Fibroblast of skin of right quadriceps (primary cell): ENCODE measurements at regions not wholly inside any gene's neighbourhood (a gene's known extent, or its start where the extent isn't known, plus 50 kb on each side); places are given as distances from the start of the nearest gene placed in this dataset.

ENCODE experiments used
- DNase-seq: peaks from one replicate; pipeline ENCODE4 v3.0.0-alpha.2; 2013

- no peak for DNase-seq
Observed at GRCh38 chr4:185894481-185894880, 82.5 kb upstream of the SORBS2 start.

GRCh38 chr4:185895351-185895750, 83.4 kb upstream of the SORBS2 start:
- DNase-seq = no peak

- no peak for DNase-seq
Observed at GRCh38 chr4:185895866-185896265, 83.9 kb upstream of the SORBS2 start.

GRCh38 chr4:185896817-185897488, 85.0 kb upstream of the SORBS2 start:
- no peak for DNase-seq

GRCh38 chr4:185898413-185898812, 86.4 kb upstream of the SORBS2 start:
- DNase-seq = no peak

- DNase-seq = no peak
Observed at GRCh38 chr4:185899833-185900232, 87.8 kb upstream of the SORBS2 start.

GRCh38 chr4:185902654-185903053, 90.7 kb upstream of the SORBS2 start:
- DNase-seq = no peak

- no peak for DNase-seq
Observed at GRCh38 chr4:185903205-185903604, 91.2 kb upstream of the SORBS2 start.

GRCh38 chr4:185904381-185904780, 92.4 kb upstream of the SORBS2 start:
- DNase-seq = no peak

- DNase-seq = no peak
Observed at GRCh38 chr4:185909972-185910371, 98.0 kb upstream of the SORBS2 start.

- DNase-seq = no peak
Observed at GRCh38 chr4:185911556-185912064, 99.6 kb upstream of the SORBS2 start.

- DNase-seq = peak; percentile 69
Observed at GRCh38 chr4:185912779-185913178, 100.8 kb upstream of the SORBS2 start.

- DNase-seq = peak; percentile 83
Observed at GRCh38 chr4:185914583-185915199, 102.7 kb upstream of the SORBS2 start.

GRCh38 chr4:185915271-185915670, 103.3 kb upstream of the SORBS2 start:
- no peak for DNase-seq

GRCh38 chr4:185915817-185916216, 103.8 kb upstream of the SORBS2 start:
- DNase-seq = no peak

GRCh38 chr4:185916231-185916630, 104.2 kb upstream of the SORBS2 start:
- DNase-seq = no peak

GRCh38 chr4:185916683-185917082, 104.7 kb upstream of the SORBS2 start:
- DNase-seq = no peak

GRCh38 chr4:185919107-185919506, 107.1 kb upstream of the SORBS2 start:
- no peak for DNase-seq

- no peak for DNase-seq
Observed at GRCh38 chr4:185920171-185920570, 108.2 kb upstream of the SORBS2 start.

GRCh38 chr4:185920691-185921260, 108.8 kb upstream of the SORBS2 start:
- no peak for DNase-seq

- peak; percentile 36 for DNase-seq
Observed at GRCh38 chr4:185921583-185922555, 109.9 kb upstream of the SORBS2 start.

- no peak for DNase-seq
Observed at GRCh38 chr4:185924458-185925044, 112.6 kb upstream of the SORBS2 start.

GRCh38 chr4:185925910-185926360, 113.9 kb upstream of the SORBS2 start:
- DNase-seq = no peak
